ENCODE measurements at regions not wholly inside any gene's neighbourhood (a gene's known extent, or its start where the extent isn't known, plus 50 kb on each side); places are given as distances from the start of the nearest gene placed in this dataset.

- no peaks in the 10 kb centered on the region for H3K27me3 Mint-ChIP-seq (ENCODE audit: low read depth)
- WGBS (ENCODE audit: extremely low coverage, insufficient read length, low lambda C conversion rate): no CpG with 5 or more reads among the region's 10 CpGs
- H3K4me3 Mint-ChIP-seq: no peak overlapping the region
- no peaks in the 10 kb centered on the region for H3K4me1 ChIP-seq (ENCODE audit: insufficient read depth, low read length)
- H3K27ac ChIP-seq (ENCODE audit: insufficient read length, low read depth, low read length): no peak overlapping the region
- no peak overlapping the region for H4K91ac ChIP-seq (ENCODE audit: insufficient read length, low read depth, low read length)
- no peaks in the 10 kb centered on the region for H3K9me3 Mint-ChIP-seq
- H2BK12ac ChIP-seq (ENCODE audit: insufficient read length, low read depth, low read length): no peak overlapping the region
- no peak overlapping the region for H2BK20ac ChIP-seq (ENCODE audit: low read depth, low read length, poor library complexity, severe bottlenecking)
- H3K36me3 Mint-ChIP-seq (ENCODE audit: insufficient read depth in 1 of 3, low read depth in 3 of 3): no peaks in the 10 kb centered on the region
- no peaks in the 10 kb centered on the region for H3K79me2 ChIP-seq (ENCODE audit: insufficient read depth, low read length)
- no peak overlapping the region for H3K4ac ChIP-seq (ENCODE audit: low read depth, low read length)
- H3T11ph ChIP-seq (ENCODE audit: low read length): no peak overlapping the region
- no peak for DNase-seq
- no peaks in the 10 kb centered on the region for H3K9me3 ChIP-seq (ENCODE audit: control insufficient read depth, low read depth, low read length)
- no peaks in the 10 kb centered on the region for H3K79me1 ChIP-seq (ENCODE audit: insufficient read depth, low read depth, low read length, poor library complexity, severe bottlenecking)
- H3K23me2 ChIP-seq (ENCODE audit: insufficient read length, low read depth, low read length, poor library complexity, severe bottlenecking): no peaks in the 10 kb centered on the region
- H3K18ac ChIP-seq (ENCODE audit: insufficient read length, low read depth, low read length): no peak overlapping the region
- H3K56ac ChIP-seq (ENCODE audit: insufficient read length, low read depth, low read length): no peak overlapping the region
- no peak overlapping the region for H4K8ac ChIP-seq (replicated peaks; ENCODE audit: insufficient read length, low read depth, low read length)
- H3K14ac ChIP-seq (ENCODE audit: insufficient read depth, low read length): no peak overlapping the region
- no peak overlapping the region for H2BK120ac ChIP-seq (ENCODE audit: low read depth, low read length, poor library complexity, severe bottlenecking)
- H4K20me1 ChIP-seq (ENCODE audit: control insufficient read depth, insufficient read depth, insufficient read length): no peaks in the 10 kb centered on the region
- no peak overlapping the region for H2BK15ac ChIP-seq (ENCODE audit: low read depth, low read length)
- H3K4me1 Mint-ChIP-seq: peaks cover 4 to 9% of the 10 kb centered on the region in 2 experiments; a peak in 3 of 4 replicates
- no peak overlapping the region for H4K5ac ChIP-seq (ENCODE audit: insufficient read length, low read depth, low read length)
- no peak overlapping the region for H2AK5ac ChIP-seq (ENCODE audit: insufficient read length, low read length)
- no peak overlapping the region for H2BK5ac ChIP-seq (ENCODE audit: insufficient read length, low read length)
- no peak for TF ChIP-seq CTCF (conservative IDR thresholded peaks at IDR 0.05)
- no peak overlapping the region for H3K27ac Mint-ChIP-seq
- no peak overlapping the region for H3K9ac ChIP-seq (ENCODE audit: extremely low read depth, insufficient read length, low read length)
- H3K4me2 ChIP-seq (ENCODE audit: insufficient read depth, insufficient read length, low read length): no peak overlapping the region
- H2AFZ ChIP-seq (ENCODE audit: low read length): no peak overlapping the region
- no peak overlapping the region for H3K23ac ChIP-seq (ENCODE audit: insufficient read length, low read depth, low read length)
- H3K27me3 ChIP-seq (ENCODE audit: insufficient read depth, low read length): no peaks in the 10 kb centered on the region
Observed at GRCh38 chr20:53846640-53847039, 223.8 kb downstream of the BCAS1 start.
